ENCODE measurements at regions not wholly inside any gene's neighbourhood (a gene's known extent, or its start where the extent isn't known, plus 50 kb on each side); places are given as distances from the start of the nearest gene placed in this dataset.
"Not testable (repeated sequence)": the region's sequence is repeated elsewhere in the genome, so short reads cannot be mapped to it uniquely, and the experiment has no call there.

- no peak for DNase-seq (ENCODE audit: low read depth in 1 of 2, low spot score in 1 of 2)
These were observed 152.3 kb upstream of the ZNF516 start for GRCh38 chr18:76647322-76647721.

- no peak for DNase-seq (ENCODE audit: low read depth in 1 of 2, low spot score in 1 of 2)
These were observed 149.5 kb upstream of the ZNF516 start for GRCh38 chr18:76644580-76644979.

DNA sequence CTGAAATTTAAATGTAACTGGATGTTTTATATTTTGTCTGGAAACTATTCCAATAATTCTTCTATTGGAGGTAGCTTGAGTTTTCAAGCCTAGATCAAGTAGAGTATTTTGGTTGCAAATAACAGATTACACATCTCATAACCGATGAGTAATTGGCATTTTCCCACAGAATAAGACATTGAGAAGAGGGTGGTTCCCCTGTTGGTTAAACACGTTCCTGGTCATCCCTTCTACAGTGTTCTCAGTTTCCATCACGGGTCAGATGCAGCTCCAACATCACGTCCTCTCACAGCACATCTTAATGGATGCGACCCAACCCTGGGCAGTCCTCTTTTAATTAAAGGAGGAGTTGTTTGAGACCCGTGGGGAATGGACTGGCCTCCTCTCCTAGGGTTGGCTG, 149.0 kb upstream of the ZNF516 start:
- no peak for DNase-seq (ENCODE audit: low read depth in 1 of 2, low spot score in 1 of 2)

DNA sequence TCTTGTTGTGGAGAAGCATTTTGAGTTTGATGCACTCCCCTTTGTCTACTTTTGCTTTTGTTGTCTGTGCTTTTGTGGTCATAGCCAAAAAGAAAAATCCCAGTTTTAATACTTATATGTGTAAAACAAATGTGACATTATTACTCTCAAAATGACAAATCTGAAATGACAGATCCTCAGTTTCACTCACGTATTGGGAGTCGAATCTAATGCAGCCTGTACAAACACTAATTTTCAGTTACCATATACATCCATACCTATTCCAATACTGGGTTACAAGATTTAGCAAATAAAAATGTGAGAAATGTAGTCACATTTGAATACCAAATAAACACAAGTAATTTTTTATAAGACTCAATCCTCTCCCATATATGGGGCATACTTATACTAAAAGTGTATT, 148.2 kb upstream of the ZNF516 start:
- no peak for DNase-seq (ENCODE audit: low read depth in 1 of 2, low spot score in 1 of 2)

- DNase-seq (ENCODE audit: low read depth in 1 of 2, low spot score in 1 of 2): no peak
These were observed 145.4 kb upstream of the ZNF516 start for GRCh38 chr18:76640438-76640837.

- no peak for DNase-seq (ENCODE audit: low read depth in 1 of 2, low spot score in 1 of 2)
These were observed 139.5 kb upstream of the ZNF516 start for GRCh38 chr18:76634564-76634963.

GRCh38 chr18:76633588-76634269, 138.7 kb upstream of the ZNF516 start:
- no peak for DNase-seq (ENCODE audit: low read depth in 1 of 2, low spot score in 1 of 2)

DNA sequence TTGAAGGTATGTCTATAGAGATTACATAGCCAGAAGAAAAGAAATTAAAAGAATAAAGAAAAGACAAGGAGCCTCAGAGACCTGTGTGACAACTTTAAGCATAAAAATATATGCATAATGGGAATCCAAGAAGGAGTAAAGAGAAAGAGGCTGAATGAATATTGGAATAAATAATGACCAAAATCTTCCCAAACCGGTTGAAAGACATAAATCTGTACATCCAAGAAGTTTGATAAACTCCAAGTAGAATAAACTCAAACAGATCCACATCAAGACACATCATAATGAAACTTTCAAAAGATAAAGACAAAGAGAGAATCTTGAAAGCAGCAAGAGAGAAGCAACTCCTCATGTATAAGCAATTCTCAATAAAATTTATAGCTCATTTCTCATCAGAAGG, 132.4 kb upstream of the ZNF516 start:
- DNase-seq (ENCODE audit: low read depth in 1 of 2, low spot score in 1 of 2): no peak

DNA sequence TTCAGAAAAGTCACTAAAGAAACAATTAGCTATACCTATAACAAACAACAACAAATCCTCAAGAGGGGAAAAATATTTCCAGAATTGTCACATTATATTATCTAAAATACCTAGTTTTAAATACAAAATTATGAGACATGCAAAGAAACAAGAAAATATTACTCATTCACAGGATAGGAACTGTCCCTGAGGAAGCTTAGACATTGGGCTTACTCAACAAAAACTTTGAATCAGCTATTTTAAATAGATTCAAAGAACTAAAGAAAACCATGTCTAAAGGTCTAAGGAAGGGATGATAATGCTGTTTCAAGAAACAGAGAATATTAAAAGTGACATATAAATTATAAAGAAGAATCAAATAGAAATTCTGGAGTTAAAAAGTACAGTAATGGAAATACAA, 131.9 kb upstream of the ZNF516 start:
- no peak for DNase-seq (ENCODE audit: low read depth in 1 of 2, low spot score in 1 of 2)

- no peak for DNase-seq (ENCODE audit: low read depth in 1 of 2, low spot score in 1 of 2)
These were observed 127.6 kb upstream of the ZNF516 start for GRCh38 chr18:76622651-76623050.

DNA sequence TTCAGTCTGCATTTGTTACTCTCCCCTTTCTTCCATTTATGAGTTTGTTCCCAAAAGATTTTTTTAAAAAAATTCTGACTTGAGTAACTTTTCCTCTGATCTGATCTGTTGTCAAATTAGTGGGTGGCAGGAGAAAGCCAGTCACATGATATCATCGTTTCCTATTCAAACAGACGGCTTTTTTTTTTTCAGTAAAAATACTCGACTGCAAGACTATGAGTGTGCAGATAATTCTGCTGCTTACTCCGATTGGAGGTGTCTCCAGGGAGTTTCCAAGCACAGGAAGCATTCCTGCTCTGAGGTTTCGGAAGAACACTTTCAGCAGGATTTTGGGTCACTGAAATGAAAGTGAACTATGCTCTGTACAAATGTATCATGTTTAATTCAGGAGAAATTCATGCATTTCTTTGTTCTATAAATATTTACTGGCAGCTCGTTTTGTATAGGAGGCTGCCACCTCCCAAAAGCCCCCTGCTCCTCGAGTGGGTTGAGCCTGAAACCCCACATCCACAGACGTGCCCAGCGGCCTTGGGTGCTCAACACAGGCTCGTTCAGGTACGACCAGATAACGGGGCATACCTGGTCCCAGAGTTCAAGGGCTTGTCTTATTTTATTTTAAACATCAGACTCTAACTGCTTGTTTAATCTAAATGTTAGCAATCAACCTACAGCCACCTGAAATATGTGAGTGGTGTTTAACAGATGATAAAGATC, 126.9 kb upstream of the ZNF516 start:
- no peak for DNase-seq (ENCODE audit: low read depth in 1 of 2, low spot score in 1 of 2)

DNA sequence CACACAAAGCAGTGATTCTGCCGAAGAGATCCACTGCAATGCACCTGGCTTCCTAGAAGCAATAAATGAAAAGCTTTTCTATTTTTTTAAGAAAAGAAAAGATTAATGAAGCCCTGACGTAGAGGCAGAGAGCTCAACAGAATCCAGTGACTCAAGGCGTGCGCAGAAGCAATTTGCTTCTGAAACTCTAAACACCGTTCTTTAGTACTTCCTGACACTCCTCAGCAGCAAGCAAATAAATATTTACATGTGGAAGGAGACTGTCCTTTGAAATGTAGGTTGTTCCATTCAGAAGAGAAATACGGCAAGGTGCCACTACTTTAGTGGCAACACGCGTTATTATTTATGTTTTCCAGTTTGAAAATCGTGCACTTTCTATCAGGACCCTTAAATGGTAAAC, 126.2 kb upstream of the ZNF516 start:
- no peak for DNase-seq (ENCODE audit: low read depth in 1 of 2, low spot score in 1 of 2)

- no peak for DNase-seq (ENCODE audit: low read depth in 1 of 2, low spot score in 1 of 2)
These were observed 125.5 kb upstream of the ZNF516 start for GRCh38 chr18:76620321-76621170.

DNA sequence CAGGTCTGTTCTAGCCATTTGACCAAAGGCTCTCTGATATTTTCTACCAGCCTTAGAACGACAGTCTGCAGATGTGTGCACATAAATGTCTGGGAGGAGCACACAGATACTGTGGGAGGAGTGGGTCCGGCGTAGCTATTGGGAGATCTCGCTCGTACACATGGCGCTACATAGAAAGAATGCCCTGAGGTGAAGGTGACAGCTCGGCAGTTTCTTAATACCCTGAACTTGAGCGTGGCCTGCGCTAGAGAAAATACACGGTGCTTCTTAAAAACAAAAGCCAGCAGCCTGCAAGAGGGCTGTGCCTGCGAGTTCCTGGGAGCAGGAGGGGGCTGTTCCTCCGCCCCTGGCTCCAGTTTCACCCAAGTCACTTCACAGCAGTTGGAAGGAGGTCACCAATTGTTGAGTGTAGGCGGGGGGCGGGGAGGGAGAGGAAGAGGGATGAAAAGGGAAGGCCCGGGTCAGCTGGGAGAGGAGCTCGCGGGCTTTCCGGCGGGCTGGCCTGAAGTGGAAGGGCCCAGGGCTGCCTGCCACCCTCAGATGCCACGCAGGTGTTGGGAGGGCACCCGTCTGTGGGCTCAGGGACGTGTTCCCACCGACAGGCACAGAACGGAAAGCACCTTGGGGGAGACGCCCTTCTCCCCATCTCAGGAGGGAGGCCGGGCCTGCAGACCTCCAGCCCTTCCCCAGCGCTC, 124.7 kb upstream of the ZNF516 start:
- DNase-seq (ENCODE audit: low read depth in 1 of 2, low spot score in 1 of 2): no peak

DNA sequence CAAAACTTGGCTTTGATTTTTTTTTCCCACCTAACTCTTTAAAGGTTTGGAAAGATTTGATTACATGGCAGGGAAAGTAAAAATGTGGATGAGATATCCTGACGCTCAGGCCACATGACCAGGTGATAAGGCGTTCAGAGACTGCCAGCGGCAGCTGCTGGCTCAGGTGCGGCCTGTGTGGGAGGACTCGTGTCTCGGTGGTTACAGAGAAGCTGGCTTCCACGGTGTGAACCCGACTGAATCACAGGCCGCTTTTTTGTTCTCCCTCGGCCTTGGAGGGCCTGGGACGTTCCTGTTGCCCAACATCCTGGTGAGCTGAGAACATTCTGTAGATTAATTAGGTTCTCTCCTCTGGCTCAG, 124.2 kb upstream of the ZNF516 start:
- DNase-seq (ENCODE audit: low read depth in 1 of 2, low spot score in 1 of 2): no peak

GRCh38 chr18:76618721-76619120, 123.7 kb upstream of the ZNF516 start:
- DNase-seq (ENCODE audit: low read depth in 1 of 2, low spot score in 1 of 2): no peak

GRCh38 chr18:76616373-76616772, 121.3 kb upstream of the ZNF516 start:
- no peak for DNase-seq (ENCODE audit: low read depth in 1 of 2, low spot score in 1 of 2)

- DNase-seq (ENCODE audit: low read depth in 1 of 2, low spot score in 1 of 2): no peak
These were observed 120.2 kb upstream of the ZNF516 start for GRCh38 chr18:76615065-76615733.

GRCh38 chr18:76613755-76614120, 118.7 kb upstream of the ZNF516 start:
- DNase-seq (ENCODE audit: low read depth in 1 of 2, low spot score in 1 of 2): no peak

- no peak for DNase-seq (ENCODE audit: low read depth in 1 of 2, low spot score in 1 of 2)
These were observed 118.2 kb upstream of the ZNF516 start for GRCh38 chr18:76613053-76613754.

GRCh38 chr18:76611750-76612045, 116.7 kb upstream of the ZNF516 start:
- DNase-seq (ENCODE audit: low read depth in 1 of 2, low spot score in 1 of 2): not testable (repeated sequence)

Data from activated T-helper 1 cell treated with anti-CD3 and anti-CD28 coated beads, Interleukin-2, amount 50 U/mL, for 16 hours (primary cell).